Common myeloid progenitor, CD34-positive (primary cell): ENCODE measurements at regions not wholly inside any gene's neighbourhood (a gene's known extent, or its start where the extent isn't known, plus 50 kb on each side); places are given as distances from the start of the nearest gene placed in this dataset.

Experiments used
- CTCF ChIA-PET: fragments of 350-600 bp; sonication (Branson Sonifier 250); formaldehyde crosslinking; loops from one replicate; lab custom pipeline; 2021; ENCODE audit warnings: antibody characterized with exemption; lab: Charles Lee
- POLR2A ChIA-PET: fragments of 350-600 bp; sonication (Branson Sonifier 250); formaldehyde crosslinking; loops from one replicate; lab custom pipeline; 2021; ENCODE audit warnings: antibody characterized with exemption; lab: Charles Lee
- DNase-seq, 3 donors: peaks; one replicate each; pipeline versions ENCODE4 v3.0.0 to v3.0.0-alpha.2; 2013
- H3K27ac ChIP-seq, 2 experiments: 1 replicate in 1 of 2; 2 replicates in 1 of 2; pipeline ENCODE4 v1.7.0; 2013; ENCODE audit warnings: inconsistent platforms in 2 of 2, low read length in 2 of 2, mild to moderate bottlenecking in 2 of 2, low read depth in 1 of 2, moderate library complexity in 1 of 2; ENCODE audit not compliant: severe bottlenecking in 2 of 2, insufficient read depth in 1 of 2, poor library complexity in 1 of 2
- H3K27me3 ChIP-seq, 5 experiments: replicated peaks in 2 of 5; 1 replicate in 3 of 5; 2 replicates in 2 of 5; pipeline versions ENCODE4 v1.6.1 to v1.7.0; 2013; ENCODE audit warnings: low read length in 4 of 5, mild to moderate bottlenecking in 2 of 5, moderate library complexity in 2 of 5, inconsistent platforms in 1 of 5; ENCODE audit not compliant: insufficient read depth in 5 of 5, control insufficient read depth in 4 of 5
- H3K36me3 ChIP-seq, 4 experiments: 1 replicate in 2 of 4; 2 replicates in 2 of 4; pipeline versions ENCODE4 v1.6.1 to v1.7.0; 2013; ENCODE audit warnings: low read length in 3 of 4, control low read depth in 1 of 4, mild to moderate bottlenecking in 1 of 4; ENCODE audit not compliant: control insufficient read depth in 4 of 4, insufficient read depth in 4 of 4
- H3K4me1 ChIP-seq, 4 experiments: 1 replicate in 3 of 4; 2 replicates in 1 of 4; pipeline versions ENCODE4 v1.6.1 to v1.7.1; 2013; ENCODE audit warnings: low read length in 3 of 4, mild to moderate bottlenecking in 3 of 4, control low read depth in 1 of 4, inconsistent platforms in 1 of 4, moderate library complexity in 1 of 4; ENCODE audit not compliant: control insufficient read depth in 4 of 4, insufficient read depth in 4 of 4; ENCODE audit errors: control extremely low read depth in 1 of 4
- H3K4me3 ChIP-seq, 7 experiments: 1 replicate in 4 of 7; 2 replicates in 3 of 7; pipeline versions ENCODE4 v1.5.1 to v1.7.0; 2013; ENCODE audit warnings: mild to moderate bottlenecking in 7 of 7, low read length in 6 of 7, moderate library complexity in 6 of 7, inconsistent platforms in 2 of 7, low read depth in 2 of 7, control low read depth in 1 of 7; ENCODE audit not compliant: insufficient read depth in 4 of 7, control insufficient read depth in 1 of 7; ENCODE audit errors: extremely low read depth in 1 of 7
- H3K9me3 ChIP-seq, 5 experiments: 1 replicate in 4 of 5; 2 replicates in 1 of 5; pipeline versions ENCODE4 v1.6.1 to v1.7.1; 2013; ENCODE audit warnings: low read length in 4 of 5, mild to moderate bottlenecking in 2 of 5, inconsistent platforms in 1 of 5, low read depth in 1 of 5, moderate library complexity in 1 of 5; ENCODE audit not compliant: control insufficient read depth in 4 of 5, insufficient read depth in 2 of 5; ENCODE audit errors: control extremely low read depth in 1 of 5
- WGBS: methylation state at CpG from one replicate; pipeline ENCODE4 v1.1.5; 2013; ENCODE audit not compliant: insufficient coverage; 5-methylcytosine and 5-hydroxymethylcytosine counted together

GRCh38 chr6:87870556-87870955 lies 168.5 kb upstream of the AKIRIN2 start:
- DNase-seq: no peak
- CTCF ChIA-PET: no interaction called here
- Histone ChIP-seq H3K27ac (no peak overlapping the region), H3K4me1 (no peaks in the 10 kb centered on the region), H3K9me3 (no peaks in the 10 kb centered on the region), H3K27me3 (peaks cover 0 to 7% (median 0%) of the 10 kb centered on the region in 5 experiments), H3K4me3 (no peak overlapping the region), H3K36me3 (no peaks in the 10 kb centered on the region)
- WGBS: 100% methylated on average over 2 of the region's 3 CpGs
- POLR2A ChIA-PET: no interaction called here

- CTCF ChIA-PET: no interaction called here
These were observed 167.3 kb upstream of the AKIRIN2 start for GRCh38 chr6:87869064-87869905.

GRCh38 chr6:87860902-87861301 lies 158.9 kb upstream of the AKIRIN2 start:
- no peak for DNase-seq
- WGBS: no CpG with 5 or more reads among the region's 2 CpGs
- no peak overlapping the region for H3K27ac ChIP-seq
- ChIA-PET POLR2A (no interaction called here), CTCF (interaction anchor here (0.5 kb wide), 1 partner anchor 287 kb away, joined by 3 read pairs; no protein-coding TSS in a partner anchor)
- no peak overlapping the region for H3K4me3 ChIP-seq
- H3K27me3 ChIP-seq: peaks cover 0 to 4% (median 0%) of the 10 kb centered on the region in 5 experiments
- peaks cover 0 to 8% (median 2%) of the 10 kb centered on the region in 5 experiments for H3K9me3 ChIP-seq
- H3K36me3 ChIP-seq: no peaks in the 10 kb centered on the region
- no peaks in the 10 kb centered on the region for H3K4me1 ChIP-seq

More at GRCh38 chr6:87869064-87869905, 167.3 kb upstream of the AKIRIN2 start:
- no peak for DNase-seq
- peaks cover 0 to 2% (median 0%) of the 10 kb centered on the region in 5 experiments for H3K9me3 ChIP-seq
- H3K27me3 ChIP-seq: peaks cover 0 to 5% (median 0%) of the 10 kb centered on the region in 5 experiments
- WGBS: 83% methylated on average over 7 of the region's 7 CpGs
- H3K4me1 ChIP-seq: no peaks in the 10 kb centered on the region
- H3K27ac ChIP-seq: no peak overlapping the region
- no peaks in the 10 kb centered on the region for H3K36me3 ChIP-seq
- no peak overlapping the region for H3K4me3 ChIP-seq
- POLR2A ChIA-PET: no interaction called here

DNA sequence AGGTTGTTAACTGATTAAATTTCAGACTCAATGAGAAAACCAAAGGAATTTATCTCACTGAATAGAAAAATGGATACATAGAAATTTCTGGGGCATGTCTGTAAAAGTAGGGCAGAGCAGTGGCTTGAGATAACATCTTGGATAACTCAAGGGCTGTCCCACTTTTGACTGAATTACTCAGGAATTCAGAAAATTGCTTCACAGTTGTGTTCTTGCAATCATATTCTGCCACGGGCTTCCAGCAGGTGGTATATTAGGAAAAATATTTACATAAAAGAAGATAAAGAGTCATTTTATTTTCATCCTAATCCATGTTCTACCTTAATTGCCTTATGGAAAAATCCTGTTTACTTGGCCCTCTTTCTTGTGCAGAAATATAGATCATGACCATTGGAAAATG lies 156.4 kb upstream of the AKIRIN2 start:
- CTCF ChIA-PET: no interaction called here
- H3K27ac ChIP-seq: no peak overlapping the region
- no peak for DNase-seq
- peaks cover 0 to 4% (median 0%) of the 10 kb centered on the region in 5 experiments for H3K27me3 ChIP-seq
- H3K36me3 ChIP-seq: no peaks in the 10 kb centered on the region
- peaks cover 0 to 8% (median 0%) of the 10 kb centered on the region in 5 experiments for H3K9me3 ChIP-seq
- no CpG with 5 or more reads among the region's 1 CpG for WGBS
- no peaks in the 10 kb centered on the region for H3K4me1 ChIP-seq
- POLR2A ChIA-PET: no interaction called here
- no peak overlapping the region for H3K4me3 ChIP-seq

- ChIA-PET CTCF (no interaction called here), POLR2A (no interaction called here)
- DNase-seq: no peak
- Histone ChIP-seq H3K27ac (no peak overlapping the region), H3K9me3 (no peaks in the 10 kb centered on the region), H3K36me3 (no peaks in the 10 kb centered on the region), H3K4me3 (no peak overlapping the region), H3K4me1 (no peaks in the 10 kb centered on the region), H3K27me3 (peaks cover 0 to 4% (median 0%) of the 10 kb centered on the region in 5 experiments)
- 96% methylated on average over 3 of the region's 4 CpGs for WGBS
These were observed 149.8 kb upstream of the AKIRIN2 start for GRCh38 chr6:87851674-87852299.

DNA sequence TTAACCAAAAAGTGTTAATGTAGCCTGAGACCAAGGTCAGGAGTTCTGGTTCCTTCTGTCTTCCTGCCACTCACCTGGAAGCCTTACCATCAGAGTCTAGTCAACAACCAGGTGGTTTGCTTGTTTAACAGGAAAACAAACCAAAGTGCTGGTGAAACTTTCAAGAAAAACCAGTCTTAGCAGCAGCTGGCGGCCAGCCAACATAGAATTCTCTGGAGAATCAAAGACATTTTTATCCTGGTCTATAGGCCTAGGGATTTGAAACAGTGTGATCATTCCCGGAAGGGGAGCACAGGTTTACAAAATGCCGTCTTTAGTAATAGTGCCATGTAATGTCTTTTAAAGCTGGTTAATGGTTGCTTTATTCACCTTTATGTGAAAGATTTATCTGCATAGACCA lies 146.6 kb upstream of the AKIRIN2 start:
- Histone ChIP-seq H3K27me3 (peaks cover 0 to 6% (median 0%) of the 10 kb centered on the region in 5 experiments), H3K9me3 (no peaks in the 10 kb centered on the region), H3K36me3 (no peaks in the 10 kb centered on the region), H3K27ac (no peak overlapping the region), H3K4me3 (no peak overlapping the region), H3K4me1 (no peaks in the 10 kb centered on the region)
- ChIA-PET CTCF (interaction anchor here (1.1 kb wide), 1 partner anchor 16 kb away, joined by 4 read pairs; no protein-coding TSS in a partner anchor), POLR2A (interaction anchor here (0.6 kb wide), 1 partner anchor 65 kb away, joined by 5 read pairs; no protein-coding TSS in a partner anchor)
- DNase-seq: peak in 1 of 3 donors; percentile 26
- 100% methylated on average over 3 of the region's 3 CpGs for whole genome bisulfite sequencing

DNA sequence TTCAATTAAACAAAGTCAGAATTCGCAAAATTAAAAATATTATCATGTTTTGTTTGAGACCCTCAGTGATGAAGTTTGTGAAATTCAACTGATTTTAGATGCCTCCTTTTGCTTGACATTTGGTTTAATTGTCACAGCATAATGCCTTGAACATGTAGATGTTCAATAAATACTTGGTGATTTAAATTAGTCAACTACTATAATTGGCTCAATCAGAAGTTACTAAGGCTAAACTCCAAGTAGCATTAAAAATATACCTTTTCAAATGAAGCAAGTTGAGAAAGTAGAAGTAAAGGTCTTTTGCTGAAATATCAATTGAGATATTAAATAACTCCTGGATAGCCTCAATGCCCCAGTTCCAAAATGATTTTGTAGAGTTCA lies 145.8 kb upstream of the AKIRIN2 start:
- POLR2A ChIA-PET: interaction anchor here (0.6 kb wide), 1 partner anchor 66 kb away, joined by 5 read pairs; no protein-coding TSS in a partner anchor

More for the DNA sequence above, 145.8 kb upstream of the AKIRIN2 start:
- peaks cover 0 to 6% (median 0%) of the 10 kb centered on the region in 5 experiments for H3K27me3 ChIP-seq
- H3K4me1 ChIP-seq: no peaks in the 10 kb centered on the region
- no peak overlapping the region for H3K4me3 ChIP-seq
- no peaks in the 10 kb centered on the region for H3K9me3 ChIP-seq
- CTCF ChIA-PET: interaction anchor here (0.6 kb wide), 1 partner anchor 276 kb away, joined by 3 read pairs; no protein-coding TSS in a partner anchor
- WGBS: no CpG with 5 or more reads among the region's 1 CpG
- DNase-seq: no peak
- no peak overlapping the region for H3K27ac ChIP-seq
- no peaks in the 10 kb centered on the region for H3K36me3 ChIP-seq
